A673 (cell line): ENCODE measurements at regions not wholly inside any gene's neighbourhood (a gene's known extent, or its start where the extent isn't known, plus 50 kb on each side); places are given as distances from the start of the nearest gene placed in this dataset.

Experiments used
- BruUV-seq: library from RNA; stranded (reverse); fragments of 400-500 nt; replicated peaks from 2 replicates; lab custom pipeline; 2021; lab: Mats Ljungman, UMichigan
- CTCF ChIA-PET: fragments of 300-600 bp; sonication (Branson Sonifier 250); formaldehyde crosslinking; loops from one replicate; lab custom pipeline; 2022; ENCODE audit warnings: antibody characterized with exemption; lab: Charles Lee
- POLR2A ChIA-PET: fragments of 300-600 bp; sonication (Branson Sonifier 250); formaldehyde crosslinking; loops from one replicate; lab custom pipeline; 2022; ENCODE audit warnings: antibody characterized with exemption; ENCODE audit not compliant: low non-redundant PET; lab: Charles Lee
- DNase-seq: peaks from one replicate; pipeline ENCODE4 v3.0.0-alpha.2; 2015; ENCODE audit warnings: low spot score
- H3K27ac ChIP-seq: fragments of 200-600 bp; sonication (generic); 2 replicates; pipeline ENCODE4 v1.5.1; 2016; ENCODE audit warnings: mixed run types, low read depth, mild to moderate bottlenecking, mixed read lengths, antibody characterized with exemption, low read length; ENCODE audit not compliant: poor library complexity, severe bottlenecking
- H3K27me3 ChIP-seq: fragments of 200-600 bp; sonication (generic); replicated peaks from 2 replicates; pipeline ENCODE4 v1.6.1; 2017; ENCODE audit warnings: mixed run types, low read depth, mild to moderate bottlenecking, mixed read lengths, antibody characterized with exemption, low read length; ENCODE audit not compliant: insufficient read depth, poor library complexity
- H3K36me3 ChIP-seq: fragments of 200-600 bp; sonication (generic); 2 replicates; pipeline ENCODE4 v1.6.1; 2016; ENCODE audit warnings: mixed run types, mild to moderate bottlenecking, mixed read lengths, antibody characterized with exemption, low read length; ENCODE audit not compliant: insufficient read depth, poor library complexity, severe bottlenecking
- H3K4me1 ChIP-seq: fragments of 200-600 bp; sonication (generic); 2 replicates; pipeline ENCODE4 v1.6.1; 2017; ENCODE audit warnings: mixed run types, mild to moderate bottlenecking, mixed read lengths, antibody characterized with exemption, low read length; ENCODE audit not compliant: insufficient read depth, poor library complexity, severe bottlenecking
- H3K4me3 ChIP-seq: fragments of 200-600 bp; sonication (generic); 2 replicates; pipeline ENCODE4 v1.5.1; 2016; ENCODE audit warnings: low read depth, mixed run types, mild to moderate bottlenecking, mixed read lengths, low read length; ENCODE audit not compliant: poor library complexity, severe bottlenecking
- H3K9me3 ChIP-seq: fragments of 200-600 bp; sonication (generic); 2 replicates; pipeline ENCODE4 v1.6.1; 2016; ENCODE audit warnings: mixed run types, low read depth, mild to moderate bottlenecking, mixed read lengths, antibody characterized with exemption, low read length; ENCODE audit not compliant: poor library complexity, severe bottlenecking
- CTCF ChIP-seq: fragments of 300-800, 200-600 bp; sonication (generic); conservative IDR thresholded peaks from 2 replicates; pipeline ENCODE4 v1.5.1; 2017; ENCODE audit warnings: low read depth, mild to moderate bottlenecking, antibody characterized with exemption, low read length, moderate library complexity, mixed read lengths
- EZH2 ChIP-seq: fragments of 200-600 bp; sonication (generic); IDR thresholded peaks from 2 replicates; pipeline ENCODE4 v1.6.1; 2017; ENCODE audit warnings: borderline replicate concordance, low read depth, mild to moderate bottlenecking, mixed read lengths, antibody characterized with exemption, low read length; ENCODE audit not compliant: poor library complexity, severe bottlenecking
- intact Hi-C: fragments of 100-400 bp; cut with micrococcal nuclease; formaldehyde crosslinking; loops from one replicate; pipeline ENCODE4 v1.10.0; 2022; ENCODE audit not compliant: unreplicated experiment

GRCh38 chr17:10920558-10921108, 82.7 kb upstream of the PIRT start:
- H3K4me3 ChIP-seq: no peak overlapping the region
- intact Hi-C loops: no loop called here

GRCh38 chr17:10907370-10907769, 69.5 kb upstream of the PIRT start:
- BruUV-seq: no TSS peak
- POLR2A ChIA-PET: no interaction called here
- Histone ChIP-seq H3K36me3 (no peaks in the 10 kb centered on the region), H3K9me3 (no peaks in the 10 kb centered on the region), H3K27me3 (no peaks in the 10 kb centered on the region), H3K4me3 (no peak overlapping the region), H3K27ac (no peak overlapping the region), H3K4me1 (no peaks in the 10 kb centered on the region)
- DNase-seq: no peak
- TF ChIP-seq EZH2 (no peak), CTCF (no peak)
- CTCF ChIA-PET: no interaction called here
- intact Hi-C loops: no loop called here

More at GRCh38 chr17:10920558-10921108, 82.7 kb upstream of the PIRT start:
- POLR2A ChIA-PET: no interaction called here
- DNase-seq: no peak
- Histone ChIP-seq H3K27ac (no peak overlapping the region), H3K27me3 (peaks cover 5% of the 10 kb centered on the region), H3K4me1 (no peaks in the 10 kb centered on the region), H3K9me3 (no peaks in the 10 kb centered on the region), H3K36me3 (no peaks in the 10 kb centered on the region)
- no TSS peak for BruUV-seq
- TF ChIP-seq CTCF (no peak), EZH2 (no peak)
- CTCF ChIA-PET: no interaction called here

GRCh38 chr17:10899281-10899680, 61.4 kb upstream of the PIRT start:
- no TSS peak for BruUV-seq
- no peaks in the 10 kb centered on the region for H3K27me3 ChIP-seq
- H3K36me3 ChIP-seq: no peaks in the 10 kb centered on the region
- POLR2A ChIA-PET: no interaction called here
- no peak overlapping the region for H3K27ac ChIP-seq
- intact Hi-C loops: no loop called here
- no peaks in the 10 kb centered on the region for H3K4me1 ChIP-seq
- TF ChIP-seq CTCF (no peak), EZH2 (no peak)
- H3K4me3 ChIP-seq: no peak overlapping the region
- H3K9me3 ChIP-seq: no peaks in the 10 kb centered on the region
- DNase-seq: no peak
- CTCF ChIA-PET: no interaction called here
